NT2/D1 (cell line): ENCODE measurements at regions not wholly inside any gene's neighbourhood (a gene's known extent, or its start where the extent isn't known, plus 50 kb on each side); places are given as distances from the start of the nearest gene placed in this dataset.
A peak's percentile ranks its signal among the peaks of the same experiment; 100 is the strongest.

Experiments
- DNase-seq: peaks from one replicate; pipeline ENCODE4 v3.0.0-alpha.2; 2011; ENCODE audit warnings: low read depth, low spot score
- H3K27me3 ChIP-seq: 2 replicates; pipeline ENCODE4 v1.6.0; 2011; ENCODE audit warnings: mild to moderate bottlenecking; ENCODE audit not compliant: insufficient read length, insufficient read depth
- H3K36me3 ChIP-seq: 2 replicates; pipeline ENCODE4 v1.6.1; 2011; ENCODE audit warnings: mild to moderate bottlenecking, low read length, mixed read lengths; ENCODE audit not compliant: insufficient read depth, insufficient read length
- H3K4me1 ChIP-seq: 2 replicates; pipeline ENCODE4 v1.5.1; 2011; ENCODE audit not compliant: insufficient read depth, insufficient read length
- H3K4me3 ChIP-seq: 2 replicates; pipeline ENCODE4 v1.5.1; 2011; ENCODE audit warnings: low read depth; ENCODE audit not compliant: insufficient read length
- H3K9ac ChIP-seq: 2 replicates; pipeline ENCODE4 v1.6.0; 2011; ENCODE audit warnings: low read depth; ENCODE audit not compliant: insufficient read length
- H3K9me3 ChIP-seq: 2 replicates; pipeline ENCODE4 v1.5.1; 2011; ENCODE audit warnings: mild to moderate bottlenecking, low read length; ENCODE audit not compliant: insufficient read depth
- SUZ12 ChIP-seq: IDR thresholded peaks from 2 replicates; pipeline ENCODE4 v1.6.1; 2011; ENCODE audit not compliant: insufficient read length, insufficient read depth; ENCODE audit errors: extremely low read depth
- YY1 ChIP-seq: IDR thresholded peaks from 2 replicates; pipeline ENCODE4 v1.6.1; 2011; ENCODE audit not compliant: insufficient read length, insufficient read depth
- ZNF274 ChIP-seq: IDR thresholded peaks from 2 replicates; pipeline ENCODE4 v1.6.1; 2011; ENCODE audit warnings: mild to moderate bottlenecking, low read depth, low read length

DNA sequence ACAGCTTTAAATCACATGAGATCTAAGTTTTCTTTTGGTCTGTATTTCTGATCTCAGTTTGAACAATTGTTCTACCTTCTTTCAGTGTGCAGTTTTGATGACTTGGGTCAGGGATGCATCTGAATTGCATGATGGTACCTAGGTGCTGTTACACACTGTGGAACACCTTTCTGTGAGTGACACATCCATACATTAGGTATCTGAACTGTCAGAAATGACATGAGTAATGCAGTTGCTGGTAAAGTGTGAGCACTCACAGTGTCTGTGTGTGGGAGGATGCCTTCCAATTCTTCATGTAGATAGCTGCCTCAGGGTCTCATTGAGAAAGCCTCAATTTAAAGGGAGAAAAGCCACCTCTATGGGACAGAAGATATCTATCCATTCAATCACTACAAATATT lies 411.9 kb downstream of the PPARGC1A start:
- no peak for DNase-seq
- H3K4me3 ChIP-seq: no peak overlapping the region
- no peak overlapping the region for H3K9ac ChIP-seq
- no peaks in the 10 kb centered on the region for H3K36me3 ChIP-seq
- H3K27me3 ChIP-seq: no peaks in the 10 kb centered on the region
- TF ChIP-seq YY1: no peak
- no peak for TF ChIP-seq ZNF274
- no peak for TF ChIP-seq SUZ12
- H3K9me3 ChIP-seq: no peaks in the 10 kb centered on the region
- H3K4me1 ChIP-seq: no peaks in the 10 kb centered on the region

DNA sequence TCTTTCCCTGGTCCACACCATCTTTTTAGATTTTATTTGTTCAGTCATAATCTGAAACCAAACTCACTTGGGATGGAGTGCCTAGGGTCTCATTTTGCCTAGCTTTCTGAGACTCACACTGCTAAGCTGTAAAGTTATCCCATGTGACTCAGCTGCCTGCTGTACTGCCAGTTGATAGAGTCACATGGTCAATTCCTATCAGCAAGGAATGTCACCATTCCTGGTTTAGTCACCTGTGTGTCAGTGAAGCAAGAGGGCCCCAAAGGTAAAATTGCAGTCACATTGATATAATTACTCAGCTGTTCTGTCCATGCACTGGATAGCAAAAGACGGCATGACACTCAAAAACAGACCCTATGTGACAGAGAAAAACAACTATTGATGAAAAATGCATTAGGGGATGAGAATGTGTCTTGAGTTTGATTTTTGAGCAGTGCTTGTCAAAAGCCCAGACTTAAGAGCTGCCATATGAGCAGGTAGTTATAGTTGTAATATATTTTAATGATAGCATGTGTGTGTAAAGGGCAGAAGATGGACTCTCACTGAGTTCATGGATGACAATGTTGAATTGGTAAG lies 413.2 kb downstream of the PPARGC1A start:
- Histone ChIP-seq H3K4me3 (no peak overlapping the region), H3K27me3 (no peaks in the 10 kb centered on the region), H3K36me3 (no peaks in the 10 kb centered on the region), H3K9ac (no peak overlapping the region), H3K9me3 (peaks cover 6% of the 10 kb centered on the region; the same call in 1 of the 2 replicates), H3K4me1 (no peaks in the 10 kb centered on the region)
- no peak for DNase-seq
- no peak for TF ChIP-seq YY1

DNA sequence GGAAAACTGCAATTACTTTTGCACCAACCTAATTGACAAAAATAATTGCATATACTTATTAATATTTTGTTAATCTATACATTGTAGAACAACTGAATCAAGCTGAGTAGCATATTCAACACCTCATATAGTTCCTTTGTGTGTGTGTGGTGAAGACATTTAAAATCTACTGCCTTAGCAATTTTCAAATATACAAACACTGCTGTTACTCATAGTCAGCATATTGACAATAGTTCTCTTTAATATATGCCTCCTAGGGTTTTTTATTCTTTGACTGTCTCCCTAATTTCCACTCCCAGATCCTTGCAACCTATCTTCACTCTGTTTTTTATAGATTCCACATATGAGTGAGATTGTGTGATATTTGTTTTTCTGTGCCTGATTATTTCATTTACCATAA lies 426.8 kb downstream of the PPARGC1A start:
- 0 out of 2 replicates have a peak, but pooled peaks cover 9% of the 10 kb centered on the region for H3K9me3 ChIP-seq
- DNase-seq: no peak
- H3K36me3 ChIP-seq: no peaks in the 10 kb centered on the region
- no peak for TF ChIP-seq YY1
- TF ChIP-seq SUZ12: no peak
- no peak for TF ChIP-seq ZNF274
- no peaks in the 10 kb centered on the region for H3K4me1 ChIP-seq
- no peaks in the 10 kb centered on the region for H3K27me3 ChIP-seq
- H3K9ac ChIP-seq: no peak overlapping the region
- no peak overlapping the region for H3K4me3 ChIP-seq

DNA sequence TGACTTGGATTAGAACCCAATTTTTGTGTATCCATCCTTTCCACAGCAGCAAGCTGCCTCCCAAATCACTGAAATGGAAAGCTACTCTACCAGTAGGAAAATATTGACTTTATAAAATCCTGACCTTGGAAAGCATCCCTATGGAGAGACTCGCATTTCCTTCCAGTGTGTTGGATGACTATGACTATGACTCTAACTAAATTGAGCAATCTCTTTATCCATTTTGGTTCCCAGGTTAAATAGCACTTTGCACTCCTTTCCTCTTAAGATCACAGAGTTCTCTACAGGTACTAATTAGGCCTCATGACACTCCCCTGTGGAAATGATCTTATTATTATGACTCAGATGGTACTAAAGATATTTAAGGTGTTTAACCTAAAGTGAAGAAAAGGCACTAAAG lies 431.8 kb downstream of the PPARGC1A start:
- no peak overlapping the region for H3K9ac ChIP-seq
- TF ChIP-seq SUZ12 (no peak), ZNF274 (no peak), YY1 (no peak)
- no peak for DNase-seq

DNA sequence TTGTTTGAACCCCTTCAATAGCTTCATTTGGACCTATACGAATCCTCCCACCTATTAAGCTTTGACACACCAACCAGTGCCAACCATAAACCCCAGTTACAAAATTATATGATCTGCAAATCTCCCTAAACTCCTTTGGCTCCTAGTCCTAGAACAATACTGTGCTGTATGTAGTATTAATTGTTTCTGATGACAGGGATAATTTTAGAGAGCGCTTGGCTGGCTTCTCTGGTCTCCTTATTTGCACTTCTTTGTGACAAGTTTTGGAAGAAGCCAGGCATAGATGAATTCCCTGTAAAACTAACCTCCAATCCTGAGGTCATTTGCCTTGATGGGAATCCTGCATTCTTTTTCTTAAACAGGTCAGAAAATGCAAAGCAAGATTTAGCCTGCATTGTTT lies 433.0 kb downstream of the PPARGC1A start:
- Histone ChIP-seq H3K4me1 (no peaks in the 10 kb centered on the region), H3K9ac (no peak overlapping the region), H3K27me3 (no peaks in the 10 kb centered on the region), H3K9me3 (no peaks in the 10 kb centered on the region), H3K4me3 (no peak overlapping the region), H3K36me3 (no peaks in the 10 kb centered on the region)
- TF ChIP-seq YY1 (no peak), ZNF274 (no peak), SUZ12 (no peak)
- no peak for DNase-seq

More for the DNA sequence above, 431.8 kb downstream of the PPARGC1A start:
- Histone ChIP-seq H3K4me3 (no peak overlapping the region), H3K9me3 (no peaks in the 10 kb centered on the region), H3K27me3 (no peaks in the 10 kb centered on the region), H3K4me1 (no peaks in the 10 kb centered on the region), H3K36me3 (no peaks in the 10 kb centered on the region)

DNA sequence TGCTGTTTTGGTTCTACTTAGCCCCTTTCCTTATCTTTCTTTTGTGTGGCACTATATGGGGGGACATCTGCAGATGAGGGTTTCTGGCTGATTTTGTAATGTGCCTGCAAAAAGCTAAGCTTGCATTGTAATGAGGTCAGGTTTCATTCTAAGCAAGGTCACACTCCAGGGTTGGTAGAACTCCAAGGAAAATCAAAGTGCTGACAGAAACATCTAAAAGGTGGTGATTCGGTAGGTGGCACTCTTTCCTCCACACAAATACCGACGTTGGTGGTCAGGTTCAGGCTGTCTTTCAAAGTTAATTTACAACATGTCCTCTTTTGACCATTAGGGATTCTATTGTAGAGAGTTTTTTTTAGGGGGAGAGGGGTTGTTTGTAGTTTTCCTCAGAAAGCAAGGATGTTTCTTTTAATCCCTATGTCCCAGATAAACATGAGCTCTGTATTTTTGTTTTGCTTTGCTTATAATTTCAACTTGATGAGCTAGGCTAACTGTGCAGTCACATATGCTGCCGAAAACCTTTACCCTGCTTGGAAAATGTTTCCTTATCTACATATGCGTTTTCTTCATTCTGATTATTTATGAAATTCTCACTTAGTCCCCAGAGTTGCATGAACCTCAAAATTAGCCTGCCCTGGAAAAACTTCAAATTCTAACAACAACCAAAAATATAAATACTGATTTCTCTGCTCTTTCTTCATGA lies 434.2 kb downstream of the PPARGC1A start:
- Histone ChIP-seq H3K9ac (no peak overlapping the region), H3K36me3 (no peaks in the 10 kb centered on the region), H3K9me3 (no peaks in the 10 kb centered on the region), H3K4me1 (no peaks in the 10 kb centered on the region), H3K27me3 (no peaks in the 10 kb centered on the region), H3K4me3 (no peak overlapping the region)
- TF ChIP-seq YY1 (no peak), ZNF274 (no peak), SUZ12 (no peak)
- peak; percentile 43 for DNase-seq

DNA sequence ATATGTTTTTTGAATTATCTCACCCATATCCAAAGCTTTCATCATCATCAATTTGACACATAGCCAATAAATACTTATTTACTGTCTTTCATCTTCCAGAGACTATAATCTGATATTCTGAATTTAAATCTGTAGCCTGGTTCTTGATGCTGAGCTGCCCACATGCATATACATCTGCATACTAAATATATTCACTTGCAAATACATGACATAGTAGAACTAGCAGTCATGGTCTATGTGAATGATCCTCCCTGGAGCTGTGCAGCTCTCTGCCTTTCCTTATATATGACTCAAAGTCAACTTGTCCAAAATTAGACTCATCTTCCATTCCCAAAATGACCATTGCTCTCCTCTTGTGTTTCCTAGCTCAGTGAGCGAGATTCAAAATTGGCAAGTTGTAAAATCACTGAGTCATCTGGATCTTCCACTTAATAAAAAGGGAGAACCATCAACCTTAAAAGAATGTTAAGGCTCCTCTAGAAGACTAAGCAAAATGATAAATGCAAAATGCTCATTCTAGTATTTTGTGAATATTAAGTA lies 448.2 kb downstream of the PPARGC1A start:
- H3K9me3 ChIP-seq: no peaks in the 10 kb centered on the region
- H3K4me3 ChIP-seq: no peak overlapping the region
- H3K4me1 ChIP-seq: no peaks in the 10 kb centered on the region
- no peak overlapping the region for H3K9ac ChIP-seq
- TF ChIP-seq YY1 (no peak), ZNF274 (no peak), SUZ12 (no peak)
- H3K36me3 ChIP-seq: no peaks in the 10 kb centered on the region
- H3K27me3 ChIP-seq: no peaks in the 10 kb centered on the region
- DNase-seq: no peak
